NK-92 (cell line): ENCODE measurements at regions not wholly inside any gene's neighbourhood (a gene's known extent, or its start where the extent isn't known, plus 50 kb on each side); places are given as distances from the start of the nearest gene placed in this dataset.
"Not testable (repeated sequence)": the region's sequence is repeated elsewhere in the genome, so short reads cannot be mapped to it uniquely, and the experiment has no call there.

Experiments
- DNase-seq: peaks from one replicate; lab custom pipeline; 2025; ENCODE audit not compliant: unreplicated experiment; lab: John Stamatoyannopoulos, UW

DNA sequence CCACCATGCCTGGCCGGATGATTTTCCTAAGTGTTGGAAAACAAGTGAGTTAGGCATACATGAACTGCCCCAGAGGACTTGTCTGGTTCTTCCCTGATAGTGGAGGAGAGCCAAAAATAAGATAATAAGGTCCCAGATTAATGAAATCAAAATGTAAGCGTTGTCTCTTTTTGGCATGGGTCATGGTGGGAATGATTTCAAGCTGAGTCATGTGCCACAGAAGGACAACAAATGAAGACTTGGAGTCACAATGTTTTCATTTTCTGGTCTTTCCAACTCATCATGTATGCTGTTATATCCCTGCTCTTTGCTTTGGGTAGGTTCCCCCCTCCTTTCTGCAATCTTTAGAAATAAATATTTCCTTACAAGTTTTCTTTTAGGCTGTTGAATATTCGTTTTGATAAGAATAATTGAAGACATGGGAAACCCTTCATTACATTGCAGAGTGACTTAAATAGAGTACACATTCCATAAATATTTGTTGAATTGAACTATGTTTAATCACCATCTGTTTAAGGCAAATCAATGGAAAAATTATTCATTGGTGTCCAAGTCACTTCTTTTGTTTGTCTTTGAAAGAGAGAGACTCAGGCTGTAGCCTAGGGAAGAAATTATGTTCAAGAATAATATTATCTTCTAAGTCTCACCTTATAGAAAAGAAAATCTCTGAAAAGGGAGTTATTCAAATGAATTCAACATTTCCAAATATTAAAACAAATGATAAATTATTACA is 196.3 kb downstream of the CSNK1G3 start:
- DNase-seq = no peak

GRCh38 chr5:123706531-123706930 is 194.6 kb downstream of the CSNK1G3 start:
- DNase-seq = no peak

DNA sequence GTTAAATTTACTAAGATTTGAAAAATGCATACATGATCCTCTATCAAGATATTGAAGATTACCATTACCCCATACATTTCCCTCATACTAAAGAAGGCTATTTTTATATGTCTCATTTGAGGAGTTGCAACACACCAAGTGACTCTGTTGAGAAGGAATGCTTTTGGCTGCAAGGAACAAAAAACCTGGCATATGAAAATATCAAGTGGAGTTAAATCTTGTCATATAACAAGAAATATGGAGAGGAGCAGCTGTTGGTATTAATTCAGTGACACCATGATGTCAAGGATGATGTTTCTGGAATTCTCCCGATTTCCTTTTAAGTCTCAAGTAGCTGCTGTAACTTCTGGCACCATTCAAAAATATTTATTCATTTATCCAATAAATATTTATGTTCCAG is 193.8 kb downstream of the CSNK1G3 start:
- no peak for DNase-seq

DNA sequence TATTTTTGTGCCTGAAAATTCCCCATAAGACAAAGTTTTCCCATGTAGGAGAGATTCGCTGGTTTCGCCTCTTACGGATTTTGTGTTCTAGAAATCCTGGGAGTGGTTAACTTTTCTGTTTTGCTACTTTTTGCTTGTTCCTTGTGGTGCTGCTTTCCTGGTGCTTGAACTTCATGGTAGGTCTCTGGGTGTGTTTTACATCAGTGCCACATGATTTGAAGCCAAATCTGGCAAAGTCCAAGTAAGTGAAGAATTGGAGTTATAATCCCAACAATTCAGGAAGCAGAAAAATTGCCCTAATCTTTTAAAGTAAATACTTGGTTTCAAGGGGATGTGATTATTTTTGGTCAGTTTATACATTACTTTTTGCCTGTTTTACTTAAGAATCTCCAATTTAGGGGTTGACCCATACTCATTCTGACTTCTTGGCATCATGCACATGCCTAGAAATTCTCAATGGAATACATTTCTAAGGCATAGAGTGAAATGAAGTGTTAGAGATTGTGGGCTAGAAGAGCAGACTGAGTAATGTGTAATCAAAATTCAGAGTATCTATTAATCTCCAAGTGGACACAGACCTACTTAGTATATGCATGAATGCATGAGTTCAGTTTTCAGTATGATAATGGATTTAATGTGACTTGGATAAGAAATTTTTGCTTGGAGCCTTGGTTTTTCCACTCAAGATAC is 189.7 kb downstream of the CSNK1G3 start:
- no peak for DNase-seq

- DNase-seq = no peak
Measured at GRCh38 chr5:123700624-123701287, 188.8 kb downstream of the CSNK1G3 start.

GRCh38 chr5:123699571-123699970 is 187.6 kb downstream of the CSNK1G3 start:
- DNase-seq = no peak

DNA sequence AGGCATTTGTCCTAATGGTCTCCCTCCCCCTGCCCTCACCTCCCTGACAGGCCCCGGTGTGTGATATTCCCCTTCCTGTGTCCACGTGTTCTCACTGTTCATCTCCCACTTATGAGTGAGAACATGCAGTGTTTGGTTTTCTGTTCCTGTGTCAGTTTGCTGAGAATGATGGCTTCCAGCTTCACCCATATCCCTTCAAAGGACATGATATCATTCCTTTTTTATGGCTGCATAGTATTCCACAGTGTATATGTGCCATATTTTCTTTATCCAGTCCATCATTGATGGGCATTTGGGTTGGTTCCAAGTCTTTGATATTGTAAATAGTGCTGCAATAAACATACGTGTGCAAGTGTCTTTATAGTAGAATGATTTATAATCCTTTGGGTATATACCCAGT is 187.0 kb downstream of the CSNK1G3 start:
- not testable (repeated sequence) for DNase-seq

DNA sequence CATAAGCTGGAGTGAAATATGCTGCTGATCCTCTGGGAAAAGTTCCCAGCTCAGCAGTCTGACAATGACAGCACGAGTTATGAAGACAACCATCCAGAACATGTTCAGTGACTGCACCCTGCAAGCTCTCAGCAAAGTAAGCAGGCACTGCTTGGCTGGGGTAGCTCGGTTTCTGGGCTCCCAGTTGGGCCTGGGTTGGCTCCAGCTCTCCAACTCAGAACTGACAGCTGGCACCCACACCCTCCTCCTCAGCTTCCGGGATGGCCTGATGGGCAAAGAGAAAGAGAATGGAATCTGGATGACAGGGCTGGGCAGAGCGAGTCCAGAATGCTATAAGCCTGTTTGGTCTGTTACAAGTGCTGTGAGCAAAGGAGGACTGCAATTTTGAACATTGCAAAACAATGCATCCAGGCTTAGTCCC is 185.0 kb downstream of the CSNK1G3 start:
- DNase-seq = no peak

DNA sequence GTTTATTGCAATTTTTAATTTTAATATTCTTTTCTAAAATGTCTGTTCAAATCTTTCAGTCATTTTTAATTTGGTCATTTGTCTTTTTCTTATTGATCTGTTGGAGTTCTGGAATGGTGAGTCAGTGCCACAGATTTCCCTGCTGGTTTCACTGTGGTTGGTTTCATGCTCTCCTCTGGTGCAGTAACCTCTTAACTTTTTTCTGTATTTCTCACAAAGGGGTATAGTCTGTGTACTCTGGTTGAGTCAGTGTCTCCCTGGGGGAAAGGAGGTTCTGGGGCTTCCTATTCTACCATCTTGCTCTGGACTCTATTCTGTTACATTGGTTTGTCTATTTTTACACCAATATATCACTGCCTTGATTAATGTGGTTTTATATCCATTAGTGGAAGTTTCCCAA is 178.8 kb downstream of the CSNK1G3 start:
- no peak for DNase-seq

DNA sequence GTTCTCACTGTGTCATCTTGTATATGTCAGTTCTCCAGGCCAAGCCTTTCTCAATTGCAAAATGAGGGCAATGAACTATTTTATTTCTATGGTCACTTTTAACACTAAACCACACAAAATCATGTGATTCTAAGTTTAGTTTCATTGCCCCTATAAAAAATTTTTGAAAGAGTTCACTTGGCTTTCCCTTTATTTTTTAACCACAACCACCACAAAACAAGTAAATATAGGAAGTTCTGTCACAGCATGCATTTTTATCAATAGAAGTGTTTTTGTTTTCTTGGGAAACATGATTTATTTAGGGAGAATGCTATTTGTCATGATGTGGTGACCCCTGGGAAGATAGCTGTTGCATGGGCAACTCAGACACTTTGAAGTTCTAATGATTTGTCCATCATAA is 169.1 kb downstream of the CSNK1G3 start:
- no peak for DNase-seq

- no peak for DNase-seq
Measured at GRCh38 chr5:123673107-123673506, 161.1 kb downstream of the CSNK1G3 start.

- no peak for DNase-seq
Measured at GRCh38 chr5:123671711-123672456, 159.9 kb downstream of the CSNK1G3 start.

DNA sequence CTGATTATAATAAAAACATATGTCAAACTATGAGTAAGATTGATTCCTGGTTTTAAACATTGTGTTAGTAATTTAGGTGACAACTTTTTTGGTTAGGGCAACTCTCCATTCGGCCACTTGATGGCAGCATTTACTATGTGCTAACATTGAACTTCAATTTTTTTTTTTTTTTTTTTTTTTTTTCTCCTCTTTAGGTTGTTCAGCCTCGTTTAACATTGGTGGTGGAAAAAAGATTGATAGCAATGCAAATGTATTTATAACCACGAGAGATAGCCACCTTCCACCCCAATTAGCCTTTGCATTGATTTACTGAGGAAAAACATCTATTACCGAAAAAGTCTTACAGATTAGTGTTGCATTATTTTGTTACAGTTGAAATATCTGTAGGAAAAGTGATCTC is 159.1 kb downstream of the CSNK1G3 start:
- no peak for DNase-seq
